ENCODE measurements at regions not wholly inside any gene's neighbourhood (a gene's known extent, or its start where the extent isn't known, plus 50 kb on each side); places are given as distances from the start of the nearest gene placed in this dataset.
"Not testable (repeated sequence)": the region's sequence is repeated elsewhere in the genome, so short reads cannot be mapped to it uniquely, and the experiment has no call there.

DNA sequence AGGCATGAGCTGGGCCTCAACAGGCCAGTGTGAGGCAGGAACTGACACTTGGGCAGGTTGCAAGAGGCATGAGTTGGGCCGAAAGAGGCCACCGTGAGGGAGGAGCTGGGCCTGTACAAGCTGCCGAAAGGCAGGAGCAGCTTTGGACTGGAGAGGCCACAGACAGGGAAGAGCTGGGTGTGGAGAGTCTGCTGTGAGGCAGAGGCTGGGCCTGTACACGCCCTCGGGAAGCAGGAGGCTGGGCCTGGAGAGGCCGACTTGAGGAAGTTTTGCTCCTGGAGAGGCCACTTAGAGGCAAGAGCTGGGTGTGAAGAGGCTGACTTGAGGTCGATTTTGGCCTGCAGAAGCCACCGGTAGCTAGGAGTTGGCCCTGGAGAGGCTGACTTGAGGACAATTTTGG, 73.3 kb upstream of the COBL start:
- TF ChIP-seq GTF2F1 (IDR thresholded peaks at IDR 0.05; ENCODE audit: borderline replicate concordance, low read depth, low read length); TCF12 (IDR thresholded peaks at IDR 0.05; ENCODE audit: low read depth, low read length): not testable (repeated sequence)

Data from H1 (cell line).